NB4 (cell line): ENCODE measurements at regions not wholly inside any gene's neighbourhood (a gene's known extent, or its start where the extent isn't known, plus 50 kb on each side); places are given as distances from the start of the nearest gene placed in this dataset.

Experiments
- DNase-seq: peaks from one replicate; pipeline ENCODE4 v3.0.0; 2010; ENCODE audit warnings: low read depth
- H3K4me3 ChIP-seq: one replicate; pipeline ENCODE4 v1.5.1; 2011; ENCODE audit warnings: mild to moderate bottlenecking, low read depth, low read length, moderate library complexity
- MYC ChIP-seq: IDR thresholded peaks from 2 replicates; pipeline ENCODE4 v1.6.1; 2011; ENCODE audit warnings: low read depth, low read length
- POLR2A ChIP-seq: IDR thresholded peaks from 2 replicates; pipeline ENCODE4 v1.6.1; 2011; ENCODE audit warnings: mild to moderate bottlenecking; ENCODE audit not compliant: insufficient read length; ENCODE audit errors: extremely low read depth
- TF ChIP-seq, protein P1 (sequence below): IDR thresholded peaks from 2 replicates; pipeline ENCODE4 v1.6.1; 2011; ENCODE audit warnings: low read depth, low read length
- TF ChIP-seq, protein P2 (sequence below): IDR thresholded peaks from one replicate; pipeline ENCODE4 v1.5.1; 2012; ENCODE audit warnings: low read depth, low read length

DNA sequence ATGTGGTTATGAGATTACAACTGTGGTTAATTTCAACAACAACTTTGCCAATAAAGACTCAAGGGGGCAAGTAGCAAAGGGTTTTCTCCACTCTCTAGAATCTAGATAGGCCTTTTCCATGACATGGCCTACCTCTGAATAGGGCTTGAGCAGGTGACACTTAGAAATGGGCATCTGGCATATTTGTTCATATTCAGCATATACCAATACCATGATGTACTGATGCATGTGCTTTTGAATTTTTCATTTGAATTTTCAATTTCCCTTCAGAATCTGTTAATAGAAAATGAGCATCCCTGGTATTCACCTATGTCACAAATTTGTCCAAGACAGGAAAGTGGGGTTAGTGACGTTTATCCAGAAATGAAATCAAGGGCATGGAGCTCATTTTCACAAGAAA lies 757.5 kb upstream of the NRSN1 start:
- no peak for TF ChIP-seq MYC
- TF ChIP-seq, protein P1, sequence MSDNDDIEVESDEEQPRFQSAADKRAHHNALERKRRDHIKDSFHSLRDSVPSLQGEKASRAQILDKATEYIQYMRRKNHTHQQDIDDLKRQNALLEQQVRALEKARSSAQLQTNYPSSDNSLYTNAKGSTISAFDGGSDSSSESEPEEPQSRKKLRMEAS, result no peak
- no peak for DNase-seq

DNA sequence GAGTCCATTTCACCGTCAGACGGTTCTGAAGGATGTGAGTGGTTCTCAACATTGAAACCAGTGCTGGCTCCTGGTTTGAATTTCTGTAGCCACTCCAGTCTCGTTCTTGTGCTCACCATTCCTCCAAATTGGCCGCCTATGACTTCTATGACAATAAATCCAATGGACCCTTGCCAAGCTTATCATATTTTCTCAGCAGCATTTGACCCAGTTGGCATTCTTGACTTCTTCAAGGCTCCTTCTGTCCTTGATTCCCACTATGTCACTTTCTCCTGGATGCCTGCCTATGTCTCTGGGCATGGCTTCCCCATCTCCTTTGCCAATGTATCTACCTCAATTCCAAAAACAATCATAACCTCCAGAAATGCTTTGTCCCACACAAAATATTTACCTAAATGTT lies 756.0 kb upstream of the NRSN1 start:
- no peak overlapping the region for H3K4me3 ChIP-seq
- no peak for TF ChIP-seq POLR2A
- TF ChIP-seq MYC, result no peak
- TF ChIP-seq, protein P1, result no peak
- TF ChIP-seq, protein P2, sequence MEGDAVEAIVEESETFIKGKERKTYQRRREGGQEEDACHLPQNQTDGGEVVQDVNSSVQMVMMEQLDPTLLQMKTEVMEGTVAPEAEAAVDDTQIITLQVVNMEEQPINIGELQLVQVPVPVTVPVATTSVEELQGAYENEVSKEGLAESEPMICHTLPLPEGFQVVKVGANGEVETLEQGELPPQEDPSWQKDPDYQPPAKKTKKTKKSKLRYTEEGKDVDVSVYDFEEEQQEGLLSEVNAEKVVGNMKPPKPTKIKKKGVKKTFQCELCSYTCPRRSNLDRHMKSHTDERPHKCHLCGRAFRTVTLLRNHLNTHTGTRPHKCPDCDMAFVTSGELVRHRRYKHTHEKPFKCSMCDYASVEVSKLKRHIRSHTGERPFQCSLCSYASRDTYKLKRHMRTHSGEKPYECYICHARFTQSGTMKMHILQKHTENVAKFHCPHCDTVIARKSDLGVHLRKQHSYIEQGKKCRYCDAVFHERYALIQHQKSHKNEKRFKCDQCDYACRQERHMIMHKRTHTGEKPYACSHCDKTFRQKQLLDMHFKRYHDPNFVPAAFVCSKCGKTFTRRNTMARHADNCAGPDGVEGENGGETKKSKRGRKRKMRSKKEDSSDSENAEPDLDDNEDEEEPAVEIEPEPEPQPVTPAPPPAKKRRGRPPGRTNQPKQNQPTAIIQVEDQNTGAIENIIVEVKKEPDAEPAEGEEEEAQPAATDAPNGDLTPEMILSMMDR, result no peak
- DNase-seq, result no peak

More for the DNA sequence above, 757.5 kb upstream of the NRSN1 start:
- H3K4me3 ChIP-seq, result no peak overlapping the region

DNA sequence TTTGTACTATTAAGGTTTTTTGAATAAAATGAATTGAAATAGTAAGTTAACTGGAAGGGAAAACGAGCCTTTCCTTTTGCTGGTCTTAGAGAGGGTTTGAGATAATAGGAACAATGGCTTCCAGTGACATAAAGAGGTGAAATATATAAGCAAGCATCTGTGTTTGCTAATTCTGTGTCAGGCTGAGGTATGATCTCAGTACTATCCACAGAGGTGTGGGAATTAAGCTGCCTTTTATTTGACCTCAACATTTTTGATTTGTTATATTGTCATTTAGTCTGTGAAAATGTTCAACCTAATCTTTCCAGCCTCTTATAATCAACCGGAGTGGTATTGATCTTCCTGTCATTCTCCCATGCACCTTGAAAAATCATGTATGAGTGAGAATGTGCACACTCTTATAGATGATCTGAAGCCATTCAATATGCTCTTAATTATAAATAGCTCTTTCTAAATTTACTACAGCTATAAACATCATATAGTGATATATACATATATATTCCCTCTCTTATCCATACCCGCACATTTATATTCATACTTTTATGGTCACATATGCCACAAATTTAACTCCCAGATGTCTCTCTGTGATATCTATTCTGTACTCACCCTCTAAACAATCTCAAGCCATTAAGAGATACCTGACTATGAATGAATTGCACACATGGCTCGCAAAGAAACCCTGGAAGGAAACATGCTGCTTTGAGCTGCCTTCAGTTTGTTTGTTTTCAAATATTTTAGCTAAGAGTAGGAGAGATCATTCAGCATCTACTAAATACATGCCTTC lies 754.7 kb upstream of the NRSN1 start:
- TF ChIP-seq, protein P1, result no peak
- no peak for TF ChIP-seq MYC
- TF ChIP-seq POLR2A, result no peak
- TF ChIP-seq, protein P2, result no peak
- DNase-seq, result no peak
- H3K4me3 ChIP-seq, result no peak overlapping the region

DNA sequence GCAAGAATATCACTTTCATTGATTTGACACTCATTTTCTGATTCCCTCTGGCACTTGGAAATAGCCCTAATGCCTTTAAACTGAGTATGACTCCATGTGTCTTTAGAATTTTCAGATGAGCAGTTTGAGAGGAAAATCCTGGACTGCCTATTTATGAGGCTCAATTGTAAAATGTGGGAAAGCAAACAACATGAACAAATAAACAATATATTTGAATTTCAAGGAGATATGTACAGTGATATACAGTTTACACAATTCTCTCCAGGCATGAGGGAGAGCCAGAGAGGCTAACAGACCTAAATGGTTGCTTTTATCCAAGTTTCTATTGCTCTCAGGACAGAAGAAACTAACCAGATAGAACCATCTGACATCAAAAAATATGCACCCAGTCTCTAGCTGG lies 748.2 kb upstream of the NRSN1 start:
- DNase-seq, result no peak
- TF ChIP-seq, protein P1, result no peak
- TF ChIP-seq MYC (no peak), POLR2A (no peak)
- TF ChIP-seq, protein P2, result no peak
- H3K4me3 ChIP-seq, result no peak overlapping the region

DNA sequence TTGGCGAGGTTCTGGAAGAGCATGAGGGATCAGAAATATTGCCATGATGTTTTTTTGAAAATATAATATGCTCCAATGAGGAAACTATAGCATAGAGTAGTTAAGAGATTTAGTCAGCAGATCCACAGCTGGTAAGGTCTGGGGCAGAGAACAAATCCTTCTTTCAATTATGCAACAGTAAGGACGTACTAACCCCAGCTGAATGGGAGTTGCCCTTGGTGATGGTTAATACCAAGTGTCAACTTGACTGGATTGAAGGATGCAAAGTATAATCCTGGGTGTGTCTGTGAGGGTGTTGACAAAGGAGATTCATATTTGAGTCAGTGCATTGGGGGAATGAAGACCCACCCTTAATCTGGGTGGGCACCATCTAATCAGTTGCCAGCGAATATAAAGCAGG lies 745.5 kb upstream of the NRSN1 start:
- H3K4me3 ChIP-seq, result no peak overlapping the region
- TF ChIP-seq MYC, result no peak
- TF ChIP-seq, protein P1, result no peak
- TF ChIP-seq, protein P2, result no peak
- no peak for TF ChIP-seq POLR2A
- DNase-seq, result no peak

DNA sequence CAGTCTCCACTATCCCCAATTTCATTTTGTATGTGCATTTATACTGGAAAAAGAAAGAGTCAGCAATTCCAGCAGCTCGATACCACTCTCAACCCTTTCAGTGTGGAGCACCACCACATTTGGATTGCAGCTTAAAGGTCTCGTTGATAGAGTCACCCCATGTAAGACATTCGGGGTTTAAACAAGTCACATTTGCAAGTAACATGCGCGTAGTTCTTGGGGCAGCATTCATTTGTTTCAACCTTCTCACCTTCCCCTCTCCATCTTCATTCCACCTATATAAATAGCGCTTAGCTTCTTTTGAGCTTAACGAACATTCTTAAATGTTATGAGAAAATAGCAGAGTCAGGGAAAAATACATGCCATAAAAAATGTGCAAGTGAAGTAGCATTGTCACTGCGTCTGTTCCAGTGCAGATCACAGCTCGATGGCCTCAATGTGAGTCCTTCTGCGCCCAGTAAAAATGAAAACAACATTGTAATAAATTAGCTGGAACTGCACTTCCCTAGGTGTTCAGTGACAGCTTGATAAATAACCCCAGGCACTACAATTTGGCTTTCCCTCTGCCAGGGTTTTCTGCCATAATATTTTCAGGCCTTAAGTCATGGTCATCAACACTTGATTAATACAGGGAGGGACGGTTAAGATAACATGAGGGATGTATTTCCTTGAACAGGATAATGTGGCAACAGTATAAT lies 737.8 kb upstream of the NRSN1 start:
- H3K4me3 ChIP-seq, result no peak overlapping the region
- TF ChIP-seq, protein P2, result no peak
- no peak for TF ChIP-seq POLR2A
- no peak for TF ChIP-seq MYC
- TF ChIP-seq, protein P1, result no peak
- no peak for DNase-seq
